ENCODE measurements at regions not wholly inside any gene's neighbourhood (a gene's known extent, or its start where the extent isn't known, plus 50 kb on each side); places are given as distances from the start of the nearest gene placed in this dataset.

- POLR2A ChIA-PET: no interaction called here
- CTCF ChIA-PET: no interaction called here
- DNase-seq (ENCODE audit: low read depth): no peak
- H3K4me3 ChIP-seq (ENCODE audit: low read depth, low read length): no peak overlapping the region
- H3K36me3 ChIP-seq (ENCODE audit: control insufficient read depth, insufficient read depth, low read length): no peaks in the 10 kb centered on the region
- no peak for TF ChIP-seq CTCF (IDR thresholded peaks at IDR 0.05; ENCODE audit: insufficient read depth, low read depth, low read length)
- H3K27me3 ChIP-seq (ENCODE audit: control insufficient read depth, insufficient read depth, low read length): no peaks in the 10 kb centered on the region
These were observed 92.9 kb upstream of the IVNS1ABP start for GRCh38 chr1:185409763-185410528.

- CTCF ChIA-PET: no interaction called here
- H3K4me3 ChIP-seq (ENCODE audit: low read depth, low read length): no peak overlapping the region
- no peaks in the 10 kb centered on the region for H3K27me3 ChIP-seq (ENCODE audit: control insufficient read depth, insufficient read depth, low read length)
- DNase-seq (ENCODE audit: low read depth): no peak
- POLR2A ChIA-PET: no interaction called here
- no peaks in the 10 kb centered on the region for H3K36me3 ChIP-seq (ENCODE audit: control insufficient read depth, insufficient read depth, low read length)
- TF ChIP-seq CTCF (IDR thresholded peaks at IDR 0.05; ENCODE audit: insufficient read depth, low read depth, low read length): no peak
These were observed 92.3 kb upstream of the IVNS1ABP start for GRCh38 chr1:185409345-185409744.

GRCh38 chr1:185408700-185409270, 91.7 kb upstream of the IVNS1ABP start:
- TF ChIP-seq CTCF (IDR thresholded peaks at IDR 0.05; ENCODE audit: insufficient read depth, low read depth, low read length): no peak
- ChIA-PET POLR2A (no interaction called here), CTCF (no interaction called here)
- no peaks in the 10 kb centered on the region for H3K36me3 ChIP-seq (ENCODE audit: control insufficient read depth, insufficient read depth, low read length)
- no peak overlapping the region for H3K4me3 ChIP-seq (ENCODE audit: low read depth, low read length)
- H3K27me3 ChIP-seq (ENCODE audit: control insufficient read depth, insufficient read depth, low read length): no peaks in the 10 kb centered on the region
- no peak for DNase-seq (ENCODE audit: low read depth)

- H3K4me3 ChIP-seq (ENCODE audit: low read depth, low read length): no peak overlapping the region
- TF ChIP-seq CTCF (IDR thresholded peaks at IDR 0.05; ENCODE audit: insufficient read depth, low read depth, low read length): no peak
- H3K36me3 ChIP-seq (ENCODE audit: control insufficient read depth, insufficient read depth, low read length): no peaks in the 10 kb centered on the region
- ChIA-PET POLR2A (no interaction called here), CTCF (interaction anchor here (0.9 kb wide), 1 partner anchor 12 kb away, joined by 4 read pairs; no protein-coding TSS in a partner anchor)
- no peak for DNase-seq (ENCODE audit: low read depth)
- H3K27me3 ChIP-seq (ENCODE audit: control insufficient read depth, insufficient read depth, low read length): no peaks in the 10 kb centered on the region
These were observed 89.6 kb upstream of the IVNS1ABP start for GRCh38 chr1:185406691-185407009.

- Histone ChIP-seq H3K27me3 (ENCODE audit: control insufficient read depth, insufficient read depth, low read length) (no peaks in the 10 kb centered on the region), H3K4me3 (ENCODE audit: low read depth, low read length) (no peak overlapping the region), H3K36me3 (ENCODE audit: control insufficient read depth, insufficient read depth, low read length) (no peaks in the 10 kb centered on the region)
- TF ChIP-seq CTCF (IDR thresholded peaks at IDR 0.05; ENCODE audit: insufficient read depth, low read depth, low read length): no peak
- no peak for DNase-seq (ENCODE audit: low read depth)
- ChIA-PET CTCF (interaction anchor here (0.9 kb wide), 1 partner anchor 12 kb away, joined by 4 read pairs; no protein-coding TSS in a partner anchor), POLR2A (no interaction called here)
These were observed 89.1 kb upstream of the IVNS1ABP start for GRCh38 chr1:185406006-185406690.

Measured in BJ (cell line).